Endothelial cell of umbilical vein (primary cell): ENCODE measurements at regions not wholly inside any gene's neighbourhood (a gene's known extent, or its start where the extent isn't known, plus 50 kb on each side); places are given as distances from the start of the nearest gene placed in this dataset.

Experiments used
- BruUV-seq: library from RNA; stranded (reverse); fragments of 400-500 nt; replicated peaks from 2 replicates; lab custom pipeline; 2021; lab: Mats Ljungman, UMichigan
- CTCF ChIA-PET: fragments of 300-600, 350-600 bp; sonication (Branson Sonifier 250); formaldehyde crosslinking; loops from one replicate; lab custom pipeline; 2021; ENCODE audit warnings: antibody characterized with exemption, inconsistent platforms; lab: Charles Lee
- POLR2A ChIA-PET: fragments of 300-600, 350-600 bp; sonication (Branson Sonifier 250); formaldehyde crosslinking; loops from one replicate; lab custom pipeline; 2021; ENCODE audit warnings: antibody characterized with exemption, inconsistent platforms; lab: Charles Lee
- DNase-seq: peaks from one replicate; pipeline ENCODE4 v3.0.0-alpha.2; 2011; ENCODE audit warnings: low read depth, low spot score
- FAIRE-seq: peaks from 2 replicates; lab custom pipeline; 2011; peaks lifted over from hg19 to GRCh38; lab: Jason Lieb, UNC
- H2AFZ ChIP-seq: 2 replicates; pipeline ENCODE4 v1.6.0; 2012; ENCODE audit warnings: low read depth, low read length, control low read depth, inconsistent platforms
- H3K27ac ChIP-seq: 2 replicates; pipeline ENCODE4 v1.5.1; 2011; ENCODE audit warnings: low read depth, mild to moderate bottlenecking, control low read depth, low read length, moderate library complexity; ENCODE audit not compliant: insufficient read depth
- H3K27me3 ChIP-seq, 2 experiments: 2 replicates each; pipeline versions ENCODE4 v1.6.0 to v1.6.1; 2011; ENCODE audit warnings: low read length in 2 of 2, mixed read lengths in 1 of 2; ENCODE audit not compliant: control insufficient read depth in 2 of 2, insufficient read depth in 2 of 2
- H3K36me3 ChIP-seq, 2 experiments: 2 replicates in 1 of 2; 3 replicates in 1 of 2; pipeline ENCODE4 v1.5.1; 2011; ENCODE audit warnings: low read length in 2 of 2, mild to moderate bottlenecking in 1 of 2, moderate library complexity in 1 of 2; ENCODE audit not compliant: control insufficient read depth in 2 of 2, insufficient read depth in 2 of 2; ENCODE audit errors: extremely low read depth in 1 of 2
- H3K4me1 ChIP-seq: 3 replicates; pipeline ENCODE4 v1.5.1; 2011; ENCODE audit warnings: mild to moderate bottlenecking, low read length; ENCODE audit not compliant: control insufficient read depth, insufficient read depth; ENCODE audit errors: extremely low read depth
- H3K4me2 ChIP-seq: 2 replicates; pipeline ENCODE4 v1.6.1; 2011; ENCODE audit warnings: low read length, control low read depth, mixed read lengths; ENCODE audit not compliant: insufficient read depth
- H3K4me3 ChIP-seq, 3 experiments: fragments of 200-600 bp in 1 of 3; sonication (generic), shearing (Covaris generic) in 1 of 3; replicated peaks in 1 of 3; 2 replicates each; pipeline ENCODE4 v1.5.1; 2011 to 2016; ENCODE audit warnings: control low read depth in 3 of 3, low read length in 3 of 3, mild to moderate bottlenecking in 2 of 3, inconsistent platforms in 1 of 3, low read depth in 1 of 3, moderate library complexity in 1 of 3; ENCODE audit not compliant: insufficient read depth in 1 of 3
- H3K79me2 ChIP-seq: 2 replicates; pipeline ENCODE4 v1.6.0; 2012; ENCODE audit warnings: low read length, inconsistent platforms; ENCODE audit not compliant: control insufficient read depth, insufficient read depth
- H3K9ac ChIP-seq: replicated peaks from 2 replicates; pipeline ENCODE3; 2011; ENCODE audit warnings: low read length, control low read depth; ENCODE audit not compliant: insufficient read depth; ENCODE audit errors: extremely low read depth
- H3K9me1 ChIP-seq: replicated peaks from 3 replicates; pipeline ENCODE4 v1.6.0; 2011; ENCODE audit warnings: mild to moderate bottlenecking, low read length; ENCODE audit not compliant: control insufficient read depth, insufficient read depth; ENCODE audit errors: extremely low read depth
- H3K9me3 ChIP-seq: replicated peaks from 2 replicates; pipeline ENCODE4 v1.5.1; 2012; ENCODE audit warnings: low read length, inconsistent platforms; ENCODE audit not compliant: control insufficient read depth, insufficient read depth
- H4K20me1 ChIP-seq: replicated peaks from 2 replicates; pipeline ENCODE3; 2011; ENCODE audit warnings: mild to moderate bottlenecking, low read length; ENCODE audit not compliant: control insufficient read depth, insufficient read depth; ENCODE audit errors: extremely low read depth
- EZH2 ChIP-seq: IDR thresholded peaks from 2 replicates; pipeline ENCODE4 v1.6.1; 2012; ENCODE audit warnings: borderline replicate concordance, low read depth, mild to moderate bottlenecking, moderate library complexity, low read length, inconsistent platforms; ENCODE audit not compliant: severe bottlenecking
- FOS ChIP-seq: IDR thresholded peaks from 2 replicates; pipeline ENCODE4 v1.6.1; 2011; ENCODE audit warnings: mild to moderate bottlenecking, low read length, moderate library complexity, borderline replicate concordance; ENCODE audit not compliant: insufficient read depth
- GATA2 ChIP-seq: IDR thresholded peaks from 2 replicates; pipeline ENCODE4 v1.7.0; 2011; ENCODE audit warnings: low read depth, mild to moderate bottlenecking, moderate library complexity, mixed read lengths, low read length; ENCODE audit not compliant: insufficient read length, insufficient read depth
- JUN ChIP-seq: IDR thresholded peaks from 2 replicates; pipeline ENCODE4 v1.6.1; 2011; ENCODE audit warnings: borderline replicate concordance, low read depth; ENCODE audit not compliant: insufficient read length, insufficient read depth
- MAX ChIP-seq: IDR thresholded peaks from 2 replicates; pipeline ENCODE4 v1.6.1; 2011; ENCODE audit not compliant: insufficient read depth, insufficient read length
- MYC ChIP-seq: IDR thresholded peaks from one replicate; pipeline ENCODE4 v1.6.1; 2011; ENCODE audit warnings: mild to moderate bottlenecking, low read depth, low read length
- POLR2A ChIP-seq: IDR thresholded peaks from 2 replicates; pipeline ENCODE4 v1.6.1; 2012; ENCODE audit warnings: low read depth, mild to moderate bottlenecking, control low read depth, low read length
- POLR2AphosphoS5 ChIP-seq: IDR thresholded peaks from 2 replicates; pipeline ENCODE4 v1.6.1; 2012; ENCODE audit warnings: low read depth, mild to moderate bottlenecking, control low read depth, low read length, moderate library complexity; ENCODE audit not compliant: insufficient read depth
- dilution Hi-C: fragments of 300-500 bp; cut with MboI; formaldehyde crosslinking; loops from one replicate; pipeline ENCODE4 v1.15.0; 2019; ENCODE audit warnings: low sequenced_read_pairs; ENCODE audit not compliant: extremely low pct_ligation_motif_present
- intact Hi-C: fragments of 100-400 bp; cut with micrococcal nuclease; formaldehyde crosslinking; loops from one replicate; pipeline ENCODE4 v1.10.0; 2022
- TF ChIP-seq, protein P1 (sequence below), 2 donors: IDR thresholded peaks; 1 replicate in 1 of 2; 2 replicates in 1 of 2; pipeline ENCODE4 v1.5.1; 2011; ENCODE audit warnings: low read length in 2 of 2, mild to moderate bottlenecking in 2 of 2, moderate library complexity in 2 of 2, control low read depth in 1 of 2, inconsistent platforms in 1 of 2, low read depth in 1 of 2; ENCODE audit not compliant: insufficient read depth in 1 of 2; ENCODE audit errors: extremely low read depth in 1 of 2

DNA sequence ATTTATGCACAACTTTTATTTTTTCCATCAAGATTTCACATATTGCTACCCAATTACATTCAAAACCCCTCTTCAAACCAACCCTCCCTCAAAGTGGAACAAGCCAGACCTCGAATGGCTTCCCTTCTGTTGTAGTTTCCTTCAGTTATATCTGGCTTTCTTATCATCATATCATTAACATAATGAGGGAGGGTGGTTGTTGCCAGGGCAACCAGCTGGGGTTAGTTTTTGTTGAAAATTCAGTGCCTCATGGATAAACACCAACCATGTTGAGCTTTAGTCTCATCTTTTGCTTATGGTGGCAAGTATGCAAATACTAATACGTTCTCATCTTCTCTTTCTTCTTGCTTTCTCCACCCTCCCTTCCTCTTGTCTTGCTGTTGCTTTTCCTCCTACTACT is 359.7 kb downstream of the CDH11 start:
- H3K9me1 ChIP-seq, result no peaks in the 10 kb centered on the region
- no peaks in the 10 kb centered on the region for H4K20me1 ChIP-seq
- dilution Hi-C loops (no loop called here), intact Hi-C loops (no loop called here)
- H3K27ac ChIP-seq, result no peak overlapping the region
- ChIA-PET CTCF (no interaction called here), POLR2A (no interaction called here)
- no peaks in the 10 kb centered on the region for H3K27me3 ChIP-seq
- H3K4me2 ChIP-seq, result no peak overlapping the region
- TF ChIP-seq MAX, result no peak
- TF ChIP-seq MYC, result no peak
- TF ChIP-seq GATA2, result no peak
- TF ChIP-seq EZH2, result no peak
- TF ChIP-seq, protein P1, sequence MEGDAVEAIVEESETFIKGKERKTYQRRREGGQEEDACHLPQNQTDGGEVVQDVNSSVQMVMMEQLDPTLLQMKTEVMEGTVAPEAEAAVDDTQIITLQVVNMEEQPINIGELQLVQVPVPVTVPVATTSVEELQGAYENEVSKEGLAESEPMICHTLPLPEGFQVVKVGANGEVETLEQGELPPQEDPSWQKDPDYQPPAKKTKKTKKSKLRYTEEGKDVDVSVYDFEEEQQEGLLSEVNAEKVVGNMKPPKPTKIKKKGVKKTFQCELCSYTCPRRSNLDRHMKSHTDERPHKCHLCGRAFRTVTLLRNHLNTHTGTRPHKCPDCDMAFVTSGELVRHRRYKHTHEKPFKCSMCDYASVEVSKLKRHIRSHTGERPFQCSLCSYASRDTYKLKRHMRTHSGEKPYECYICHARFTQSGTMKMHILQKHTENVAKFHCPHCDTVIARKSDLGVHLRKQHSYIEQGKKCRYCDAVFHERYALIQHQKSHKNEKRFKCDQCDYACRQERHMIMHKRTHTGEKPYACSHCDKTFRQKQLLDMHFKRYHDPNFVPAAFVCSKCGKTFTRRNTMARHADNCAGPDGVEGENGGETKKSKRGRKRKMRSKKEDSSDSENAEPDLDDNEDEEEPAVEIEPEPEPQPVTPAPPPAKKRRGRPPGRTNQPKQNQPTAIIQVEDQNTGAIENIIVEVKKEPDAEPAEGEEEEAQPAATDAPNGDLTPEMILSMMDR (IDR thresholded peaks at IDR 0.05; ENCODE audit: extremely low read depth in 1 of 2, insufficient read depth in 1 of 2, low read depth in 1 of 2, low read length in 2 of 2), result no peak
- TF ChIP-seq POLR2AphosphoS5, result no peak
- TF ChIP-seq JUN, result no peak
- TF ChIP-seq FOS, result no peak
- no peak for TF ChIP-seq POLR2A
- no peaks in the 10 kb centered on the region for H3K4me1 ChIP-seq
- no TSS peak for BruUV-seq
- H3K9ac ChIP-seq, result no peak overlapping the region
- no peaks in the 10 kb centered on the region for H3K36me3 ChIP-seq
- no peaks in the 10 kb centered on the region for H3K79me2 ChIP-seq
- DNase-seq (no peak), FAIRE-seq (no peak)
- H2AFZ ChIP-seq, result no peak overlapping the region
- no peaks in the 10 kb centered on the region for H3K9me3 ChIP-seq
- no peak overlapping the region for H3K4me3 ChIP-seq
